Lung (tissue), 11 donors: ENCODE measurements at regions not wholly inside any gene's neighbourhood (a gene's known extent, or its start where the extent isn't known, plus 50 kb on each side); places are given as distances from the start of the nearest gene placed in this dataset.

Experiments
- ATAC-seq: fragments of 200-7000 bp; cut with Tn5 transposase; one replicate; pipeline ENCODE4 v1.9.1; 2020; ENCODE audit warnings: moderate number of reproducible peaks; ENCODE audit not compliant: insufficient read depth, low FRiP score
- DNase-seq, 3 donors: peaks; one replicate each; pipeline ENCODE4 v3.0.0-alpha.2; 2013 to 2017
- H3K27ac ChIP-seq, 2 donors: one replicate each; pipeline ENCODE4 v1.5.1; 2013; ENCODE audit warnings: mild to moderate bottlenecking in 2 of 2, moderate library complexity in 2 of 2, control low read depth in 1 of 2, inconsistent platforms in 1 of 2, low read depth in 1 of 2, low read length in 1 of 2
- H3K27me3 ChIP-seq, 3 donors: one replicate each; pipeline ENCODE4 v1.5.1; 2013; ENCODE audit warnings: low read length in 2 of 3; ENCODE audit not compliant: control insufficient read depth in 3 of 3, insufficient read depth in 3 of 3
- H3K36me3 ChIP-seq, 4 donors: one replicate each; pipeline ENCODE4 v1.5.1; 2013; ENCODE audit warnings: low read length in 4 of 4, mild to moderate bottlenecking in 1 of 4, moderate library complexity in 1 of 4; ENCODE audit not compliant: control insufficient read depth in 4 of 4, insufficient read depth in 4 of 4
- H3K4me1 ChIP-seq, 5 donors: one replicate each; pipeline ENCODE4 v1.5.1; 2013; ENCODE audit warnings: low read length in 5 of 5, mild to moderate bottlenecking in 2 of 5, moderate library complexity in 1 of 5; ENCODE audit not compliant: control insufficient read depth in 5 of 5, insufficient read depth in 5 of 5
- H3K4me3 ChIP-seq: one replicate; pipeline ENCODE4 v1.5.1; 2013; ENCODE audit warnings: mild to moderate bottlenecking, control low read depth, moderate library complexity
- H3K9ac ChIP-seq, 2 donors: one replicate each; pipeline ENCODE4 v1.5.1; 2013; ENCODE audit warnings: low read length in 2 of 2, control low read depth in 1 of 2; ENCODE audit not compliant: insufficient read depth in 1 of 2
- H3K9me3 ChIP-seq, 4 donors: one replicate each; pipeline ENCODE4 v1.5.1; 2013; ENCODE audit warnings: low read length in 3 of 4, mild to moderate bottlenecking in 1 of 4, moderate library complexity in 1 of 4; ENCODE audit not compliant: control insufficient read depth in 4 of 4, insufficient read depth in 3 of 4
- CTCF ChIP-seq: IDR thresholded peaks from 2 replicates; pipeline ENCODE4 v1.5.1; 2012; ENCODE audit warnings: mild to moderate bottlenecking; ENCODE audit errors: control extremely low read depth, extremely low read depth
- WGBS, 2 donors: extraction: QIAGEN DNeasy Blood & Tissue Kit; methylation state at CpG; one replicate each; pipeline ENCODE4 v1.1.7; 2013; 5-methylcytosine and 5-hydroxymethylcytosine counted together
- donor health status: control.
- donor health status: control.
- donor health status: Bipolar disorder and iron deficiency.
- donor health status: healthy.
- donor health status: DM: yes; HTN: yes; CAD: no.

GRCh38 chrX:45859407-45859806, 658.7 kb upstream of the DIPK2B start:
- no peak overlapping the region for H3K27ac ChIP-seq
- no peaks in the 10 kb centered on the region for H3K36me3 ChIP-seq
- TF ChIP-seq CTCF = no peak
- no peak overlapping the region for H3K9ac ChIP-seq
- H3K4me3 ChIP-seq = no peak overlapping the region
- no peaks in the 10 kb centered on the region for H3K9me3 ChIP-seq
- no peak for ATAC-seq
- H3K27me3 ChIP-seq = peaks cover 0 to 8% (median 0%) of the 10 kb centered on the region in 3 donors
- DNase-seq = no peak
- H3K4me1 ChIP-seq = peaks cover 0 to 1% (median 0%) of the 10 kb centered on the region in 5 donors
- 70 to 90% methylated on average over 4 of the region's 4 CpGs for WGBS, 2 donors

DNA sequence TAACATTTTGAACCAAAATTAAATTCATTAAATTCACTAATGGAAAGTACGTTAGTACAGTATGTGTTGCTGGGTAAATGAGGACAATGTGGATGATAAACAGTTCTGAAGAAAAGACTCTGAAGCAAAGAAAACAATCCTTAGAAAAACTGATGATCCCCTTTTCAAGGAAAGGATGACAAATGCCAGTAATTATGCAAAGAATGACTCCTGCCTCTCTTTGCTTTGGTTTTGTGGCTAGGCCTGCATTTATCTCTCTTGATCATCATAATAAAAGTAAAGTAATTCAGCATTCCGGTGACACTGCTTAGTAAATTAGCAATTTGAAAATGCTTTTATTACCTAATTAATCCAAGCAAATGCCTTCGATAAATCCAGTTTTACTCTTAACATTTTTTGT, 652.2 kb upstream of the DIPK2B start:
- no peak overlapping the region for H3K9ac ChIP-seq
- no peak overlapping the region for H3K4me3 ChIP-seq
- 73 to 97% methylated on average over 3 of the region's 3 CpGs for WGBS, 2 donors
- H3K4me1 ChIP-seq = no peaks in the 10 kb centered on the region
- no peaks in the 10 kb centered on the region for H3K36me3 ChIP-seq
- ATAC-seq (no peak), DNase-seq (no peak)
- TF ChIP-seq CTCF = no peak
- H3K27ac ChIP-seq = no peak overlapping the region
- H3K9me3 ChIP-seq = no peaks in the 10 kb centered on the region
- peaks cover 0 to 26% (median 4%) of the 10 kb centered on the region in 3 donors for H3K27me3 ChIP-seq

DNA sequence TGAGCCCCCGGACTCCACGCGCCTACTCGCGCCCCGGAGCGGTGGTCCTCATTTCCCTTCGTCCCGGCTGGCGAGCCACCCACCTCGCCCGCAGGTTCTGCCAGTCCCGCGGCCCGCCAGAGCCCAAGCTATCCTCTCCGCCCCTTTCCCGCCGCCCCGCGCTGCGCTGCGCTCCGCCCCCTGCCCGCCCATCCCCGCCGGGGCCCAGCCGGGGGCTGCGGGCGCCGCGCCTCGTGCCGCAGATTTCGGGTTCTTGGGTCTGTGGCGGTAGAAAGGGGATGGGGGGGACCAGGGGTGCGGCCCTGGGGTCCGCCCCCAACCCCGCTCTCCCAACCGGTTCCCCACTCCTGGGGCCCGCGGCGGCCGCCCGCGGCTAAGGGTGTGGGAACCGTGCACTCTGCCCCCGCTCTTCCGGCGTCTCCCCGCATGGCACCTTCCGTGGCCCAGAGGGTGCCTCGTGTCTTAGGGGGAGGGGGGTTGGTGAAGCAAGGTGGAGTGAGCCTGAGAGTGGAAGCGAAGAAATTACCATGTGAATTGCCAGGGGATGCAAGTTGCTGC, 650.8 kb upstream of the DIPK2B start:
- Histone ChIP-seq H3K9ac (no peak overlapping the region), H3K27ac (peak overlapping the region in 1 of 2 donors; percentile 38), H3K36me3 (no peaks in the 10 kb centered on the region), H3K9me3 (no peaks in the 10 kb centered on the region), H3K4me1 (no peaks in the 10 kb centered on the region), H3K27me3 (peaks cover 0 to 22% (median 4%) of the 10 kb centered on the region in 3 donors), H3K4me3 (peak overlapping the region; percentile 25)
- 1 to 30% methylated on average over 30 to 53 of the region's 53 CpGs for WGBS, 2 donors
- ATAC-seq (peak; percentile 50), DNase-seq (peak in 2 of 3 donors; percentile 17 to 38)
- no peak for TF ChIP-seq CTCF
